Bronchial epithelial cell (primary cell): ENCODE measurements at regions not wholly inside any gene's neighbourhood (a gene's known extent, or its start where the extent isn't known, plus 50 kb on each side); places are given as distances from the start of the nearest gene placed in this dataset.

Experiments
- DNase-seq: peaks from one replicate; pipeline ENCODE4 v3.0.0-alpha.2; 2010; ENCODE audit warnings: low read depth
- FAIRE-seq: peaks from 2 replicates; lab custom pipeline; 2011; peaks lifted over from hg19 to GRCh38; lab: Jason Lieb, UNC
- H3K27me3 ChIP-seq: 2 replicates; pipeline ENCODE4 v1.5.1; 2011; ENCODE audit warnings: low read length; ENCODE audit not compliant: control insufficient read depth, insufficient read depth
- H3K36me3 ChIP-seq: 2 replicates; pipeline ENCODE4 v1.5.1; 2011; ENCODE audit warnings: low read length; ENCODE audit not compliant: control insufficient read depth, insufficient read depth
- H3K4me3 ChIP-seq: 2 replicates; pipeline ENCODE4 v1.5.1; 2011; ENCODE audit warnings: mild to moderate bottlenecking, low read depth, low read length, control low read depth
- CTCF ChIP-seq: IDR thresholded peaks from 2 replicates; pipeline ENCODE4 v1.5.1; 2011; ENCODE audit warnings: mild to moderate bottlenecking, moderate library complexity, low read length, control low read depth, inconsistent platforms; ENCODE audit not compliant: insufficient read depth, severe bottlenecking

DNA sequence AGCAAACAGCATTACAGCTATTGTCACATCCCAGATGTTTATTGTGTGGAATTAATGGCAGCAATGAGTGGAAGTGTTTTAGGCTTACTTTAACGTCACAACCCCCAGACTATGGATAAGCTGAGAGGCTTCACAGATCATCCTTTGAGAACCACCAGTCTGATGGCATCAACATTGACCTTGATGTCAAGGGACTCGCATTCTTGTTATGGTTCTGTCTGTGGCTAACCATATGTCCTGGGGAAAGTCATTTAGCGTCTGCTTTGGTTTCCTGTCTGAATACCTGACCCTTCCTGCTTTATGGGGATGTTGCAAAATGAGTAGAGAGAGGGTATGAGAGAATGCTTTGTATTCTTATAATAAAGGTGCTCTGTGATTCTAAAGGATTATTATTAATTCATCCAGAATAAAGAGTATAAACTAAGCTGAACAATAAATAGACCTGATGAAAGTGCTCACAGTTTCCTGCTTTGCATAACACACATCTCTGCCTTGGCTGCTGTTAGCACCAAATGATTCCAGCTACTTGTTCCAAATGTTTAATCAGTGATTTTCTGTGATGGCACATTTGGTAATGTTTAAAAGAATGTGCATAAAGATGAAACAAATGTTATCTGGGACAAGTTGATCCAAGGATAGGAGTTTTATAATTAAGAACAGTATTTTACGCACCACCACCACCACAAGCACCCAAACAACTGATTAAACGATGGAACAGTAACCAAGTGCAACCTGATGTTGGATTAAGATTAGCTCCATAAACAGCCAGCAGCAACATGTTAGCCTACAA is 116.9 kb upstream of the LRIG3 start:
- no peak overlapping the region for H3K4me3 ChIP-seq
- no peak for TF ChIP-seq CTCF
- no peaks in the 10 kb centered on the region for H3K27me3 ChIP-seq
- no peaks in the 10 kb centered on the region for H3K36me3 ChIP-seq
- no peak for DNase-seq
- FAIRE-seq: no peak

- no peak for TF ChIP-seq CTCF
- Histone ChIP-seq H3K36me3 (no peaks in the 10 kb centered on the region), H3K27me3 (no peaks in the 10 kb centered on the region), H3K4me3 (no peak overlapping the region)
- DNase-seq (no peak), FAIRE-seq (no peak)
These were observed 116.0 kb upstream of the LRIG3 start for GRCh38 chr12:59036347-59036746.

DNA sequence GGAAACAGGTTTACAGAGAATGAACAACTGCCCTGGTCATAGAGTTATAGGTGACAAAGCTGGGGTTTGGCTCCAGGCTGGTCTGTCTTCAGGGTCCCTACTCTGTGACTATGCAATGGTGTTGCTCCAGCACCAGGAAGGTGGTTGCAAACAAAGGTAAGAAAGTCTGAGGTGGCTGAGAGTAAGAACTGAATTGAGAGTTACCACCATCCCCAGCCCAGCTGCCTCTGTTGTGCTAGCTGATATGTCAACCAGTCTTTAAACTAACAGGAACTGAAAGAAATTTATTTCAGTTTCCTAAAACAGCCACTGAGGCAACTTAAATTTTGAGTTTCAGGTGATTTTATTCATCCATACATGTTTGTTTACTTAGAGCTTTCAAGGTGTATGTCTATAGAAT is 111.0 kb upstream of the LRIG3 start:
- DNase-seq (no peak), FAIRE-seq (no peak)
- no peaks in the 10 kb centered on the region for H3K27me3 ChIP-seq
- no peak overlapping the region for H3K4me3 ChIP-seq
- no peaks in the 10 kb centered on the region for H3K36me3 ChIP-seq
- no peak for TF ChIP-seq CTCF

DNA sequence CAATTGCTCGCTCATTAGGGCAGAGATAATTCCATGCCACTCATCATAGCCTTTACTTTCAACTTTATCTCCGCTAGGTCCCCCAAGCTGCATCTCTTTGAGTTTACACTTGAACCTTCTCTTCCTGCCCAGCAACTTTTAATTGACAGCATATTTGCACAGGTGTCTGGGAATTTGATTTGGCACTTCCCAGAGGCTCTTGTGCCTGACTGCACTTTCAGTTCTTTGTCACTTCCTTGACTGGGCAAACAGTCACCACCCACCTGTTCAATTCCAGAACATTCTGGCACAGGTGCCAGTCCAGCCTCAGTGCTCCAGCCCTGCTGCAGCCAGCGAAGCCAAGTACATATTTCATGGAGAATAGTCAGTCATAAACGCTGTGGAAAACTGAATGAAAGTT is 110.1 kb upstream of the LRIG3 start:
- Histone ChIP-seq H3K4me3 (no peak overlapping the region), H3K27me3 (no peaks in the 10 kb centered on the region), H3K36me3 (no peaks in the 10 kb centered on the region)
- no peak for FAIRE-seq
- DNase-seq: no peak
- no peak for TF ChIP-seq CTCF

DNA sequence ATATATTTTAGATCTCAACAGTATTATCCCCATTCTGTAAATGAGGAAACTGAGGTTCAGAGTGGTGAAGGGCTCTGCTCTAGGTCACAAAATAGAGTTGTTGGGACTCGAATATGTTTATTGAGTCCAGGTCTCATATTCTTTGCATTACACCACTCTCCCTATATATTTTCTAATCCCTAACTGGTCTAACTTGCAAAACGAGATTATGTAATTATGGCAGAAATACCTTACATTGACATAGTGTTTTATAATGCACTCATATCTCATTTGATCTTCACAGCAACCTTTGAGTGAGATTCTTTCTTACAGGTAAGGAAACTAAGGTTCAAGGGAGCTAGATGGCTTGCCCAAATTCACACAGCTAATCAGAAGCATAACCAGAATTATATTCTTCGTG is 106.9 kb upstream of the LRIG3 start:
- DNase-seq (no peak), FAIRE-seq (no peak)
- H3K4me3 ChIP-seq: no peak overlapping the region
- no peaks in the 10 kb centered on the region for H3K36me3 ChIP-seq
- no peaks in the 10 kb centered on the region for H3K27me3 ChIP-seq
- no peak for TF ChIP-seq CTCF

DNA sequence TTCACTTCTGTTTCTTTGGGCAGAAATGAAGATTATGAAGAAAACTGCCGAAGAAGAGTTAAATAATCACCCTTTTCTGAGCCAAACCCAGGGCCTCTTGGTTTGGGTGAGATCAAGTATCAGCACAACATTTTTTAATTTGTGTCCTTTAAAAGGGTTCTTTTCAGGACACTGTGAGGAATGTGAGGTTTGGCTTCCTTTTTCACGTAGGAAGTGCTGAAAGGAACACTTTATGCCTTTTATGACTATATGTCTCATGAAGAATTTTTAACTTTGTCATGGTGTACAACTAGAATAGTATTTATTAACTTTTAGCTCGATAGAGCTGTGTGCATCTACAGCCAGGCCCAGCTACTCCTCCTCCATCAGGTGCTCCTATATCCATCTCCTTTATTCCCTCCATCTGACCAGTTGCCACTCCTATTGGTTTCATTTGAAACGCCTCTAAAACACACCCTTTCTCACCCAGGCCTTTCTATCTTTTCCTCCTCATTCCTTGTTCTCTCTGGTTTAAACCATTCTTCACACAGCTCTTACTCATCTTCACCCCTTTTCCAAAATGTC is 103.6 kb upstream of the LRIG3 start:
- DNase-seq (no peak), FAIRE-seq (no peak)
- Histone ChIP-seq H3K36me3 (no peaks in the 10 kb centered on the region), H3K27me3 (no peaks in the 10 kb centered on the region), H3K4me3 (no peak overlapping the region)
- no peak for TF ChIP-seq CTCF
